ENCODE measurements at regions not wholly inside any gene's neighbourhood (a gene's known extent, or its start where the extent isn't known, plus 50 kb on each side); places are given as distances from the start of the nearest gene placed in this dataset.

DNA sequence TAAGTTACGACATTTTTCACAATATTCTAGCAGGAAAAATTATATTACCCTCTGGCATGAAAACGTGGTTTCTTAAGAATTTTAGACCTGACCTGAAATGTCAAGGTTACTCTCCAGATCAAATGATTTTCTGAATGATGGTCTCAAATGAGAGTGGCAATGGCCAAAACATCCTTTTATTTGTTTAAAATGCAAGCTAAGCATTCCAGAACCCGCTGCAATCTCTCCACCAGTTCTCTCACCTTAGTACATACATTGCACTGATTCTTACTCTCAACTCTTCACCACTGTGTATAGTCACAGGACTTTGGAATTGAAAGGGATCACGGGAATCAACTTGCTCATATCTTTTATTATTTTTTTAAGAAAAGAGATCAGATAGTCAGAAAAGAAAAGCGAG is 391.6 kb upstream of the LRATD1 start:
- Histone ChIP-seq H3K4me1 (no peaks in the 10 kb centered on the region), H3K27me3 (no peaks in the 10 kb centered on the region), H3K9me3 (peaks cover 0 to 4% (median 0%) of the 10 kb centered on the region in 4 donors), H3K27ac (no peak overlapping the region), H3K4me3 (no peak overlapping the region), H3K36me3 (no peaks in the 10 kb centered on the region)
- TF ChIP-seq, protein P1, sequence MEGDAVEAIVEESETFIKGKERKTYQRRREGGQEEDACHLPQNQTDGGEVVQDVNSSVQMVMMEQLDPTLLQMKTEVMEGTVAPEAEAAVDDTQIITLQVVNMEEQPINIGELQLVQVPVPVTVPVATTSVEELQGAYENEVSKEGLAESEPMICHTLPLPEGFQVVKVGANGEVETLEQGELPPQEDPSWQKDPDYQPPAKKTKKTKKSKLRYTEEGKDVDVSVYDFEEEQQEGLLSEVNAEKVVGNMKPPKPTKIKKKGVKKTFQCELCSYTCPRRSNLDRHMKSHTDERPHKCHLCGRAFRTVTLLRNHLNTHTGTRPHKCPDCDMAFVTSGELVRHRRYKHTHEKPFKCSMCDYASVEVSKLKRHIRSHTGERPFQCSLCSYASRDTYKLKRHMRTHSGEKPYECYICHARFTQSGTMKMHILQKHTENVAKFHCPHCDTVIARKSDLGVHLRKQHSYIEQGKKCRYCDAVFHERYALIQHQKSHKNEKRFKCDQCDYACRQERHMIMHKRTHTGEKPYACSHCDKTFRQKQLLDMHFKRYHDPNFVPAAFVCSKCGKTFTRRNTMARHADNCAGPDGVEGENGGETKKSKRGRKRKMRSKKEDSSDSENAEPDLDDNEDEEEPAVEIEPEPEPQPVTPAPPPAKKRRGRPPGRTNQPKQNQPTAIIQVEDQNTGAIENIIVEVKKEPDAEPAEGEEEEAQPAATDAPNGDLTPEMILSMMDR (IDR thresholded peaks at IDR 0.05) = no peak
- no peak for TF ChIP-seq POLR2A (IDR thresholded peaks at IDR 0.05)
- TF ChIP-seq EP300 (IDR thresholded peaks at IDR 0.05) = no peak
- WGBS, 2 donors = 74 to 77% methylated on average over 5 of the region's 5 CpGs
- DNase-seq (ENCODE audit: low spot score in 2 of 2) = no peak

DNA sequence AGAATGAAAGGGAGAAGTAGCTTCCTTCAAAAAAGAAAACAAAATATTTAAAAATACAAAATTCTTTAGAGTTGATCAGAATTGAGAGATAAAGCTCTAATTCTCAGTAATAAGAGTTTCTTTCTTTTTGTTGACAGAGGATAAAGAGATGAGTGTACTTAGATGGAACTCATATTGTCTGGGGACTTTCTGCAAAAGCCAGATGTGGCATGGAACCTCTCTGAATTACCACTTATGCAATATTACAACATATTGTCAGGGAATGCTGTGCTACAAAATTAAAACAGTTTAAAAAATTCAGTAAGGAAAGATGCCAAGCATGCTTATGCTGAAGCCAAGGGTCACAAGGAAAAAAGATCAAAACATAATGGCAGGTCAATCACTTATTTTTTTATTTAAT is 386.6 kb upstream of the LRATD1 start:
- peaks cover 0 to 9% (median 0%) of the 10 kb centered on the region in 4 donors for H3K9me3 ChIP-seq
- TF ChIP-seq, protein P1 (IDR thresholded peaks at IDR 0.05) = no peak
- no peak for TF ChIP-seq POLR2A (IDR thresholded peaks at IDR 0.05)
- TF ChIP-seq EP300 (IDR thresholded peaks at IDR 0.05) = no peak
- H3K4me3 ChIP-seq = no peak overlapping the region
- no peak overlapping the region for H3K27ac ChIP-seq
- DNase-seq (ENCODE audit: low spot score in 2 of 2) = no peak
- no peaks in the 10 kb centered on the region for H3K27me3 ChIP-seq
- no peaks in the 10 kb centered on the region for H3K4me1 ChIP-seq
- no peaks in the 10 kb centered on the region for H3K36me3 ChIP-seq

DNA sequence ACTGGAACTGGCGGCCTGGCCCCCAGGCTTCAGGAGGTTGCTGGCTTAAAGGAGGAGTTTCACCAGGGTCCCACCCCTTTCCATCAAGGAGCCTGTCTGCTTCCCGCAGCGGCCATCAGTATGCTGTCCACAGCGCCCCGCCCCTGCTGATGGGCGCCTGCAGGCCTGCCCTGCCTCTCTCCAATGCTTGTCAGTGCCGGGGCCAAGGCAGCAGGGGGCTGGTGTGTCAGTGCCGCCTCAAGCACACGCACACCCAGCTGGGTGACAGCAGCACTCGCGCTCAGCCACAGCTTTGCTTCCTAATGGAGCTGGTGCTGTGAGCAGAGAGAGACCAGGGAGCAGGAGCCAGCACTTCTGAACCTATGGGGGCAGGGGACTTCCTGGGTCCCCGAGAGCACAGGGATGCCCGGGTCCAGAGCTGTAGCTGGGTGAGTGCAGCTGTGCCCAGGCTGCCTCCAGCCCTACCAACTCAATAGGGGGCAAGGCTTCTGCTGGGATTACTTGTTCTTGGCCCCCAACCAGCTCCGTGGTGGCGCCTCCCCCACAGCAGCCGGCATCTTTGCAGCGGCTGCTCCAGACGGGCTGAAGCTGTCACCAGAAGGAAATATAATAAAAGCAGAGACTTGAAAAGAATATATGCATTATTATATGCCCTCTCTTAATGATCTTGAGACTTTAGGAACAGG is 377.2 kb upstream of the LRATD1 start:
- DNase-seq (ENCODE audit: low spot score in 2 of 2) = no peak
- Histone ChIP-seq H3K9me3 (peaks cover 0 to 2% (median 0%) of the 10 kb centered on the region in 4 donors), H3K36me3 (no peaks in the 10 kb centered on the region), H3K27me3 (no peaks in the 10 kb centered on the region), H3K4me1 (no peaks in the 10 kb centered on the region), H3K27ac (no peak overlapping the region), H3K4me3 (no peak overlapping the region)
- TF ChIP-seq EP300 (IDR thresholded peaks at IDR 0.05) = no peak
- TF ChIP-seq, protein P1 (IDR thresholded peaks at IDR 0.05) = no peak
- TF ChIP-seq POLR2A (IDR thresholded peaks at IDR 0.05) = no peak
- 88 to 90% methylated on average over 10 to 12 of the region's 18 CpGs for WGBS, 2 donors

DNA sequence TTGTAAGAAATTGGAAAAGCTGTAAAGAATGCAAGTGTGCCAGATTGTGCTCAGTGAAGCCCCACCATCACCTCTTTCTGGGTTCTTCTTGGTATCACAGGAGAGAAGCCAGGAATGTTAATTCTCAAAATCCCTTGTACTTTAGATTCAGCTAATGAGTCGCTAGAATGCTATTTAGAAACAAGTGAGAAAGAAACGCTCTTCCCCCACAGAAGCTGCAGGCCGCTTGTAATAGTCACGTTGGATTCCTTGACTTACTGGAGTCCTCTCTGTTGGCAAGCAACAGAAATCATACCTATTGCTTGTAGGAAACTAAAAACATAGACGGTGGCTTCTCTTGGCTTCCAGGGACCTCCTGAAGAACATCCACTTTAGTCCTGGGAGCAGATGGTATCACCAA is 375.6 kb upstream of the LRATD1 start:
- TF ChIP-seq, protein P1 (IDR thresholded peaks at IDR 0.05) = no peak
- TF ChIP-seq EP300 (IDR thresholded peaks at IDR 0.05) (no peak), POLR2A (IDR thresholded peaks at IDR 0.05) (no peak)
- H3K9me3 ChIP-seq = peaks cover 0 to 2% (median 0%) of the 10 kb centered on the region in 4 donors
- H3K36me3 ChIP-seq = no peaks in the 10 kb centered on the region
- DNase-seq (ENCODE audit: low spot score in 2 of 2) = no peak
- no peak overlapping the region for H3K4me3 ChIP-seq
- H3K27me3 ChIP-seq = no peaks in the 10 kb centered on the region
- 73 to 87% methylated on average over 5 of the region's 5 CpGs for WGBS, 2 donors
- H3K4me1 ChIP-seq = no peaks in the 10 kb centered on the region
- no peak overlapping the region for H3K27ac ChIP-seq

DNA sequence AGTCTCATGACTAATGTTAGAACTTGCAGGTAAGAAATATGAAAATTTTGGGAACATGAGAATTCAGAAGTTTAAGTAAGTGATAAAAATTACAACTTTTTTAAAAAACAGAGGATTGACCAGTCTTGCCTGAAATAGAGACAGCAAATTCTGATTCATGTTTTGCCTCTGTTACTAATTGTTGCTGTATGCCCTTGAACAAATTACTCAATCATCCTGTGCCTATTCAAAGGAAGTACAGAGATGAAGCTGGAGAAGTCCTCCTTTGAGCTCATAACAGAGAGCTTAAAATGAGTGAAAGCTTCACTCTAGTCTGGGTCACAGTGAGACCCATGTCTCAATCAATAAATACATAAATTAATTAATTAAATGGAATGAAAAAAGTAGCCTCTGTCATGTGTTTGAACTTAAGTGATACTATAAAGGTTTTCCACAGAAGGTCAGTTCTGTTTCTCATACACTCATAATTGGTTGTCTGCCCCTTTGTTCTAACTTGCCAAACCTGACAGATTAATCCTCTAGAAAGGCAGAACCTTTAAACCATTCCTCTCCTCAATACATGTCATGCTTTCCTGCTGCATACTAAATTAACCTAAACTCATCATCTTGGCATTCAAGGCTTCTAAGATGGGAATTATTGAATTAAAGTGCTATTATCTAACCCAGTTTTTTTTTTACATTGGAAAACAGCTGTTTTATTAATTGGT is 374.6 kb upstream of the LRATD1 start:
- TF ChIP-seq, protein P1 (IDR thresholded peaks at IDR 0.05) = no peak
- no peak for TF ChIP-seq EP300 (IDR thresholded peaks at IDR 0.05)
- TF ChIP-seq POLR2A (IDR thresholded peaks at IDR 0.05) = no peak
- H3K27me3 ChIP-seq = no peaks in the 10 kb centered on the region
- peaks cover 0 to 2% (median 0%) of the 10 kb centered on the region in 4 donors for H3K9me3 ChIP-seq
- no peaks in the 10 kb centered on the region for H3K36me3 ChIP-seq
- no peak overlapping the region for H3K27ac ChIP-seq
- no peak overlapping the region for H3K4me3 ChIP-seq
- no peaks in the 10 kb centered on the region for H3K4me1 ChIP-seq
- no peak for DNase-seq (ENCODE audit: low spot score in 2 of 2)

All from tibial nerve (tissue), 4 donors.